ENCODE measurements at regions not wholly inside any gene's neighbourhood (a gene's known extent, or its start where the extent isn't known, plus 50 kb on each side); places are given as distances from the start of the nearest gene placed in this dataset.

- TF ChIP-seq, protein P1, sequence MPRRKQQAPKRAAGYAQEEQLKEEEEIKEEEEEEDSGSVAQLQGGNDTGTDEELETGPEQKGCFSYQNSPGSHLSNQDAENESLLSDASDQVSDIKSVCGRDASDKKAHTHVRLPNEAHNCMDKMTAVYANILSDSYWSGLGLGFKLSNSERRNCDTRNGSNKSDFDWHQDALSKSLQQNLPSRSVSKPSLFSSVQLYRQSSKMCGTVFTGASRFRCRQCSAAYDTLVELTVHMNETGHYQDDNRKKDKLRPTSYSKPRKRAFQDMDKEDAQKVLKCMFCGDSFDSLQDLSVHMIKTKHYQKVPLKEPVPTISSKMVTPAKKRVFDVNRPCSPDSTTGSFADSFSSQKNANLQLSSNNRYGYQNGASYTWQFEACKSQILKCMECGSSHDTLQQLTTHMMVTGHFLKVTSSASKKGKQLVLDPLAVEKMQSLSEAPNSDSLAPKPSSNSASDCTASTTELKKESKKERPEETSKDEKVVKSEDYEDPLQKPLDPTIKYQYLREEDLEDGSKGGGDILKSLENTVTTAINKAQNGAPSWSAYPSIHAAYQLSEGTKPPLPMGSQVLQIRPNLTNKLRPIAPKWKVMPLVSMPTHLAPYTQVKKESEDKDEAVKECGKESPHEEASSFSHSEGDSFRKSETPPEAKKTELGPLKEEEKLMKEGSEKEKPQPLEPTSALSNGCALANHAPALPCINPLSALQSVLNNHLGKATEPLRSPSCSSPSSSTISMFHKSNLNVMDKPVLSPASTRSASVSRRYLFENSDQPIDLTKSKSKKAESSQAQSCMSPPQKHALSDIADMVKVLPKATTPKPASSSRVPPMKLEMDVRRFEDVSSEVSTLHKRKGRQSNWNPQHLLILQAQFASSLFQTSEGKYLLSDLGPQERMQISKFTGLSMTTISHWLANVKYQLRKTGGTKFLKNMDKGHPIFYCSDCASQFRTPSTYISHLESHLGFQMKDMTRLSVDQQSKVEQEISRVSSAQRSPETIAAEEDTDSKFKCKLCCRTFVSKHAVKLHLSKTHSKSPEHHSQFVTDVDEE (CRISPR knock-in tag; IDR thresholded peaks at IDR 0.05), result peak; percentile 78
- TF ChIP-seq BACH2 (CRISPR knock-in tag; IDR thresholded peaks at IDR 0.05; ENCODE audit: borderline replicate concordance) (no peak), ZNF70 (CRISPR knock-in tag; IDR thresholded peaks at IDR 0.05) (no peak), CREB5 (CRISPR knock-in tag; IDR thresholded peaks at IDR 0.05; ENCODE audit: low read depth) (no peak), OSR1 (CRISPR knock-in tag; IDR thresholded peaks at IDR 0.05) (no peak), PPARA (CRISPR knock-in tag; IDR thresholded peaks at IDR 0.05; ENCODE audit: borderline replicate concordance) (no peak), TOX (CRISPR knock-in tag; IDR thresholded peaks at IDR 0.05; ENCODE audit: borderline replicate concordance) (no peak), ESRRG (CRISPR knock-in tag; IDR thresholded peaks at IDR 0.05) (no peak), RARB (CRISPR knock-in tag; IDR thresholded peaks at IDR 0.05) (no peak), ZFP3 (CRISPR knock-in tag; IDR thresholded peaks at IDR 0.05) (no peak), ISL1 (CRISPR knock-in tag; IDR thresholded peaks at IDR 0.05) (peak; percentile 81), ZNF565 (CRISPR knock-in tag; conservative IDR thresholded peaks at IDR 0.05; ENCODE audit: low read depth) (no peak), TCF4 (CRISPR knock-in tag; IDR thresholded peaks at IDR 0.05; ENCODE audit: borderline replicate concordance) (peak; percentile 55), GLIS3 (CRISPR knock-in tag; IDR thresholded peaks at IDR 0.05) (no peak), ZNF8 (CRISPR knock-in tag; IDR thresholded peaks at IDR 0.05) (no peak), SNAI2 (CRISPR knock-in tag; IDR thresholded peaks at IDR 0.05) (no peak)
- TF ChIP-seq, protein P2, sequence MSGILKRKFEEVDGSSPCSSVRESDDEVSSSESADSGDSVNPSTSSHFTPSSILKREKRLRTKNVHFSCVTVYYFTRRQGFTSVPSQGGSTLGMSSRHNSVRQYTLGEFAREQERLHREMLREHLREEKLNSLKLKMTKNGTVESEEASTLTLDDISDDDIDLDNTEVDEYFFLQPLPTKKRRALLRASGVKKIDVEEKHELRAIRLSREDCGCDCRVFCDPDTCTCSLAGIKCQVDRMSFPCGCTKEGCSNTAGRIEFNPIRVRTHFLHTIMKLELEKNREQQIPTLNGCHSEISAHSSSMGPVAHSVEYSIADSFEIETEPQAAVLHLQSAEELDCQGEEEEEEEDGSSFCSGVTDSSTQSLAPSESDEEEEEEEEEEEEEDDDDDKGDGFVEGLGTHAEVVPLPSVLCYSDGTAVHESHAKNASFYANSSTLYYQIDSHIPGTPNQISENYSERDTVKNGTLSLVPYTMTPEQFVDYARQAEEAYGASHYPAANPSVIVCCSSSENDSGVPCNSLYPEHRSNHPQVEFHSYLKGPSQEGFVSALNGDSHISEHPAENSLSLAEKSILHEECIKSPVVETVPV (CRISPR knock-in tag; IDR thresholded peaks at IDR 0.05), result no peak
- TF ChIP-seq, protein P3, sequence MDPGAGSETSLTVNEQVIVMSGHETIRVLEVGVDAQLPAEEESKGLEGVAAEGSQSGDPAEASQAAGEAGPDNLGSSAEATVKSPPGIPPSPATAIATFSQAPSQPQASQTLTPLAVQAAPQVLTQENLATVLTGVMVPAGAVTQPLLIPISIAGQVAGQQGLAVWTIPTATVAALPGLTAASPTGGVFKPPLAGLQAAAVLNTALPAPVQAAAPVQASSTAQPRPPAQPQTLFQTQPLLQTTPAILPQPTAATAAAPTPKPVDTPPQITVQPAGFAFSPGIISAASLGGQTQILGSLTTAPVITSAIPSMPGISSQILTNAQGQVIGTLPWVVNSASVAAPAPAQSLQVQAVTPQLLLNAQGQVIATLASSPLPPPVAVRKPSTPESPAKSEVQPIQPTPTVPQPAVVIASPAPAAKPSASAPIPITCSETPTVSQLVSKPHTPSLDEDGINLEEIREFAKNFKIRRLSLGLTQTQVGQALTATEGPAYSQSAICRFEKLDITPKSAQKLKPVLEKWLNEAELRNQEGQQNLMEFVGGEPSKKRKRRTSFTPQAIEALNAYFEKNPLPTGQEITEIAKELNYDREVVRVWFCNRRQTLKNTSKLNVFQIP (CRISPR knock-in tag; IDR thresholded peaks at IDR 0.05; ENCODE audit: borderline replicate concordance, low read depth), result no peak; the same call in 1 of the 2 replicates
- no peak for ATAC-seq
Measured at GRCh38 chr11:56917708-56918400, 70.9 kb upstream of the OR5AK2 start.

DNA sequence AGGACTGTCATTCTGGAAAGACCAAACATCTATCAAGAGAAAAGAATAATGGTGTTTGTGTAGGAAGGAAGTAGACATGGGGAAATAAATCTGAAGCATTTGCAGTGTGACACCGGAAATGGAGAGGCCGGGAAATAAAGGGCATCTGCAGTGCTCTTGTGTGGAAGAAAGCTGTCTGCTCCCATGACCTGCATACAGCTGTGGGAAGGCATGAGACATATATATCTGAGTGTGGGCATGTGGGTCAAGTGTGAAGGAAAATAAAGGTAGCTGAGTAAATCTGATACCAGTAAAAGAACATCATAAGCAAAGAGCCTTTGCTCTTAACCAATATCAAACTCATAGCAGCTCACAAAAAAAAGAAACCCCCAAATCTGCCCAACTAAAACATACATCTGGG, 72.1 kb upstream of the OR5AK2 start:
- TF ChIP-seq, protein P4, sequence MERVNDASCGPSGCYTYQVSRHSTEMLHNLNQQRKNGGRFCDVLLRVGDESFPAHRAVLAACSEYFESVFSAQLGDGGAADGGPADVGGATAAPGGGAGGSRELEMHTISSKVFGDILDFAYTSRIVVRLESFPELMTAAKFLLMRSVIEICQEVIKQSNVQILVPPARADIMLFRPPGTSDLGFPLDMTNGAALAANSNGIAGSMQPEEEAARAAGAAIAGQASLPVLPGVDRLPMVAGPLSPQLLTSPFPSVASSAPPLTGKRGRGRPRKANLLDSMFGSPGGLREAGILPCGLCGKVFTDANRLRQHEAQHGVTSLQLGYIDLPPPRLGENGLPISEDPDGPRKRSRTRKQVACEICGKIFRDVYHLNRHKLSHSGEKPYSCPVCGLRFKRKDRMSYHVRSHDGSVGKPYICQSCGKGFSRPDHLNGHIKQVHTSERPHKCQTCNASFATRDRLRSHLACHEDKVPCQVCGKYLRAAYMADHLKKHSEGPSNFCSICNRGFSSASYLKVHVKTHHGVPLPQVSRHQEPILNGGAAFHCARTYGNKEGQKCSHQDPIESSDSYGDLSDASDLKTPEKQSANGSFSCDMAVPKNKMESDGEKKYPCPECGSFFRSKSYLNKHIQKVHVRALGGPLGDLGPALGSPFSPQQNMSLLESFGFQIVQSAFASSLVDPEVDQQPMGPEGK (CRISPR knock-in tag; IDR thresholded peaks at IDR 0.05; ENCODE audit: borderline replicate concordance), result no peak
- TF ChIP-seq GLIS3 (CRISPR knock-in tag; IDR thresholded peaks at IDR 0.05) (no peak), RARB (CRISPR knock-in tag; IDR thresholded peaks at IDR 0.05) (no peak), OSR1 (CRISPR knock-in tag; IDR thresholded peaks at IDR 0.05) (no peak), ZNF8 (CRISPR knock-in tag; IDR thresholded peaks at IDR 0.05) (no peak), ESRRG (CRISPR knock-in tag; IDR thresholded peaks at IDR 0.05) (no peak), ZFP30 (CRISPR knock-in tag; IDR thresholded peaks at IDR 0.05) (no peak), ARNTL (CRISPR knock-in tag; IDR thresholded peaks at IDR 0.05; ENCODE audit: borderline replicate concordance, low read depth) (no peak), SNAI2 (CRISPR knock-in tag; IDR thresholded peaks at IDR 0.05) (no peak), ZNF70 (CRISPR knock-in tag; IDR thresholded peaks at IDR 0.05) (no peak), PPARA (CRISPR knock-in tag; IDR thresholded peaks at IDR 0.05; ENCODE audit: borderline replicate concordance) (no peak)
- TF ChIP-seq, protein P2 (CRISPR knock-in tag; IDR thresholded peaks at IDR 0.05), result no peak
- TF ChIP-seq, protein P3 (CRISPR knock-in tag; IDR thresholded peaks at IDR 0.05; ENCODE audit: borderline replicate concordance, low read depth), result no peak
- no peak for ATAC-seq
